GM10248 (cell line): ENCODE measurements at regions not wholly inside any gene's neighbourhood (a gene's known extent, or its start where the extent isn't known, plus 50 kb on each side); places are given as distances from the start of the nearest gene placed in this dataset.

Experiments used
- CTCF ChIA-PET: fragments of 300-600 bp; sonication (Branson Sonifier 250); formaldehyde crosslinking; extraction: SDS; loops from one replicate; lab custom pipeline; 2021; ENCODE audit warnings: antibody characterized with exemption; lab: Yijun Ruan, JAX
- POLR2A ChIA-PET: fragments of 350-650 bp; sonication (Branson Sonifier 250); formaldehyde crosslinking; extraction: SDS; loops from one replicate; lab custom pipeline; 2020; ENCODE audit warnings: antibody characterized with exemption; lab: Yijun Ruan, JAX
- DNase-seq: peaks from one replicate; pipeline ENCODE4 v3.0.0; 2012; ENCODE audit errors: extremely low spot score
- CTCF ChIP-seq: IDR thresholded peaks from 2 replicates; pipeline ENCODE4 v1.5.1; 2012; ENCODE audit warnings: mild to moderate bottlenecking, low read depth; ENCODE audit errors: extremely low read depth, missing control alignments, control extremely low read depth

DNA sequence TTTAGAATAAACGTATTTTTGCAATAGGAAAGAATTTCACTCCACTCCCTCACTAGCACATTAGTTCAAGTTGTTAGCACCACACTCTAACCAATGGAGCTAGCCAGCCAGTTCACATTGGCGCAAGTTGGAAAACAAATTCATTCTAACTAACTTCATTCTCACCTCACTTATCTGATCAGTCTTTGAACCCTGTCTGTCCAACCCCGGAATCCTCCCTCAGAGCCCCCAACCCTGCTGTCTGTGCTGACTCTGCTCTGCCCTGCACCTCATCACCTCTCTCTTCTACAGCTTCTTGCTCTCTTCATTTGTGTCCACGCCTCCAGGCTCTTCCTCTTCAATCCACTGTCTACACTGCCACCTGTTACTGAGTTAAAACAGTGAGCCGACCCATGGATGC lies 356.5 kb downstream of the IRS1 start:
- DNase-seq = no peak
- ChIA-PET CTCF (interaction anchor here (1.3 kb wide), 1 partner anchor 8 kb away, joined by 3 read pairs; no protein-coding TSS in a partner anchor), POLR2A (no interaction called here)
- no peak for TF ChIP-seq CTCF

DNA sequence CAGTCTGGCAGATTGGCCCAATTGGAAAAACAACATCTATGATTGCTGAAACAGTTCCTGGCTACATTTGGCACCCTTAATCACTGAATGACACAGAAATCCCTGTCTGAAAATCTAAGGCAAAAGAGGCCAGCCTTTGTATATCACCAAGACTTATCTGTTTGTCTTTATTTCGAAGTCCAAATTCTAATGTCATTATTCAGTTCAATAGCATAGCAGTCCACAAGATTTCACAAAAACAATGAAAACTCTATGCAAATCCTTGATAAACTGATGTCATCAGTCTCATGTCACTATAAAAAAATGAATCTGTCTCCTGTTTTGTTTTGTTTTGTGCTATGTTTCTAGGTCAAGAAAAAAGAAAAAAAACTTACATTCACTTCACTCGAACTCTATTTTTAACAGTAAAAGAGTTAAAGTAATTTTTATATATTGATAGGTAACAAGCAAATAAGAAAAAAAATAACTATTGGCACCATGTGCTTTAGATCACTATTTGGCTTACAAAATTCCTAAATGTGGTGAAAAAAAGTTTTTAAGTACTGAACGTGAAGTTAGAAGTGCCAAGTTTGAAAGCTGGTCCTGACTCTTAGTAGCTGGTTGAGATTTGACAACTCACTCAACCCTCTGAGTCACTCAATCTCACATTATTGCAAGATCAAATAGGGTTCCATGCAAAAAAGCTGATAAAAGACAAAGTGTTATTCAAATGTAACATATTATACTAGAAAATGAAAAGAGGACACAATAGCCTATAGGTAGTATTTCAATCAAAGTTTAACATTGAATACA lies 359.3 kb downstream of the IRS1 start:
- POLR2A ChIA-PET = no interaction called here
- no peak for TF ChIP-seq CTCF
- no peak for DNase-seq
- CTCF ChIA-PET = no interaction called here

DNA sequence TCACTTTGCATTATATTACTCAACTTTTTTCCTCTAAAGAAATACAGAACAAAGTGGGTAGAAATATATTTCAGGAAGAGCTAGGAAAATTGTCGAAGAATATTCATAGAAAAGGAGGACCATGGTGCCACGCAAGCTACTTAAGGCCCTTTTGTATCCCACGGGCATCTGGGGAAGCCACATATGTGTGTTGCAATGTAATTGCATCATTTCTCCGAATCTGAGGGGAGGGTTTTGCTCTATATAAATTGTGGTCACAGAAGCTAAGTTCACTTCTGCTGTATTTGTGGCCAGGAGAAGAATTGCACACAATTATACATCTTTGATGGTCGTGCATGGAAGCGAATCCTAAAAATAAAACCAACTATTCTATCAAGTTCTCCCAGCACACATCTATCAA lies 360.3 kb downstream of the IRS1 start:
- ChIA-PET POLR2A (no interaction called here), CTCF (no interaction called here)
- no peak for DNase-seq
- no peak for TF ChIP-seq CTCF

- CTCF ChIA-PET = interaction anchor here (1.2 to 1.4 kb wide), 3 partner anchors 15 to 37 kb away, joined by 3 read pairs; no protein-coding TSS in a partner anchor
- POLR2A ChIA-PET = no interaction called here
- no peak for TF ChIP-seq CTCF
- no peak for DNase-seq
Measured at GRCh38 chr2:226435146-226435545, 364.5 kb downstream of the IRS1 start.

- no peak for DNase-seq
- ChIA-PET POLR2A (no interaction called here), CTCF (interaction anchor here (1.2 to 1.4 kb wide), 3 partner anchors 15 to 36 kb away, joined by 3 read pairs; no protein-coding TSS in a partner anchor)
- TF ChIP-seq CTCF = no peak
Measured at GRCh38 chr2:226434702-226435101, 364.9 kb downstream of the IRS1 start.

GRCh38 chr2:226431288-226431948 lies 368.2 kb downstream of the IRS1 start:
- no peak for TF ChIP-seq CTCF
- ChIA-PET CTCF (interaction anchor here (0.9 kb wide), 1 partner anchor 8 kb away, joined by 3 read pairs; no protein-coding TSS in a partner anchor), POLR2A (no interaction called here)
- DNase-seq = no peak
